NB4 (cell line): ENCODE measurements at regions not wholly inside any gene's neighbourhood (a gene's known extent, or its start where the extent isn't known, plus 50 kb on each side); places are given as distances from the start of the nearest gene placed in this dataset.

Experiments
- MAX ChIP-seq: IDR thresholded peaks from 2 replicates; pipeline ENCODE4 v1.6.1; 2011; ENCODE audit warnings: low read depth, low read length
- MYC ChIP-seq: IDR thresholded peaks from 2 replicates; pipeline ENCODE4 v1.6.1; 2011; ENCODE audit warnings: low read depth, low read length
- POLR2A ChIP-seq: IDR thresholded peaks from 2 replicates; pipeline ENCODE4 v1.6.1; 2011; ENCODE audit warnings: mild to moderate bottlenecking; ENCODE audit not compliant: insufficient read length; ENCODE audit errors: extremely low read depth
- TF ChIP-seq, protein P1 (sequence below): IDR thresholded peaks from one replicate; pipeline ENCODE4 v1.5.1; 2012; ENCODE audit warnings: low read depth, low read length

DNA sequence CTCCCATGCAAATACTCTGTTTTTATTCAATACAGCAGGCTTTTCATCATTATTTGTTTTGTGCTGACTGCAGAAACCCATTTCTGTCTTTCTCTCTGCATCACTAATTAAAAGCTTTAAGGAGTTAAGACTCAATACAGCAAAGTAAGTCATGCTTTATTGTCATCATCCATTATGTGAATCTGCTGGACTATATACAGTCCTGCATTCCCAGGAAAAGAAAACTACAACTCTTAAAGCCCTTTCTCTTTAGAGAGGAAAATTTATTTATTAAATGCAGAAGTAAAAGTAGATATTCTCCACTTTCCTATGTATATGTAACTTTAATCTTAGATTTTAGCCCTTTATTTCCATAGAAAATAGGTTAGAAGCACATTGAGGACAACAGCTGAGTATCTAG lies 706.6 kb upstream of the RGMB start:
- TF ChIP-seq, protein P1, sequence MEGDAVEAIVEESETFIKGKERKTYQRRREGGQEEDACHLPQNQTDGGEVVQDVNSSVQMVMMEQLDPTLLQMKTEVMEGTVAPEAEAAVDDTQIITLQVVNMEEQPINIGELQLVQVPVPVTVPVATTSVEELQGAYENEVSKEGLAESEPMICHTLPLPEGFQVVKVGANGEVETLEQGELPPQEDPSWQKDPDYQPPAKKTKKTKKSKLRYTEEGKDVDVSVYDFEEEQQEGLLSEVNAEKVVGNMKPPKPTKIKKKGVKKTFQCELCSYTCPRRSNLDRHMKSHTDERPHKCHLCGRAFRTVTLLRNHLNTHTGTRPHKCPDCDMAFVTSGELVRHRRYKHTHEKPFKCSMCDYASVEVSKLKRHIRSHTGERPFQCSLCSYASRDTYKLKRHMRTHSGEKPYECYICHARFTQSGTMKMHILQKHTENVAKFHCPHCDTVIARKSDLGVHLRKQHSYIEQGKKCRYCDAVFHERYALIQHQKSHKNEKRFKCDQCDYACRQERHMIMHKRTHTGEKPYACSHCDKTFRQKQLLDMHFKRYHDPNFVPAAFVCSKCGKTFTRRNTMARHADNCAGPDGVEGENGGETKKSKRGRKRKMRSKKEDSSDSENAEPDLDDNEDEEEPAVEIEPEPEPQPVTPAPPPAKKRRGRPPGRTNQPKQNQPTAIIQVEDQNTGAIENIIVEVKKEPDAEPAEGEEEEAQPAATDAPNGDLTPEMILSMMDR, result no peak
- TF ChIP-seq POLR2A, result no peak
- TF ChIP-seq MYC, result no peak
- no peak for TF ChIP-seq MAX
